Transverse colon (tissue), 4 donors: ENCODE measurements at regions not wholly inside any gene's neighbourhood (a gene's known extent, or its start where the extent isn't known, plus 50 kb on each side); places are given as distances from the start of the nearest gene placed in this dataset.

Source experiments
- DNase-seq: peaks from one replicate; pipeline ENCODE4 v3.0.0-alpha.2; 2019
- H3K27ac ChIP-seq, 4 donors: fragments of 200-600 bp; sonication (generic); 2 replicates each; pipeline ENCODE4 v1.5.1; 2016 to 2018; ENCODE audit warnings: inconsistent platforms in 4 of 4
- H3K27me3 ChIP-seq: fragments of 200-600 bp; sonication (generic); 2 replicates; pipeline ENCODE4 v1.5.1; 2017; ENCODE audit warnings: inconsistent platforms
- H3K36me3 ChIP-seq, 4 donors: fragments of 200-600 bp; sonication (generic); 2 replicates each; pipeline ENCODE4 v1.5.1; 2017 to 2019; ENCODE audit warnings: inconsistent platforms in 4 of 4
- H3K4me1 ChIP-seq, 4 donors: fragments of 200-600 bp; sonication (generic); 2 replicates each; pipeline ENCODE4 v1.5.1; 2017 to 2020; ENCODE audit warnings: inconsistent platforms in 4 of 4
- H3K4me3 ChIP-seq, 4 donors: fragments of 200-600 bp; sonication (generic); 1 replicate in 1 of 4; 2 replicates in 3 of 4; pipeline versions ENCODE4 v1.5.1 to v1.6.1; 2017 to 2019; ENCODE audit warnings: inconsistent platforms in 4 of 4
- H3K9me3 ChIP-seq, 2 donors: fragments of 200-600 bp; sonication (generic); 2 replicates each; pipeline ENCODE4 v1.5.1; 2017 to 2019; ENCODE audit warnings: inconsistent platforms in 2 of 2
- EP300 ChIP-seq: sonication (generic); formaldehyde crosslinking; IDR thresholded peaks from one replicate; pipeline ENCODE4 v1.6.1; 2017; ENCODE audit warnings: antibody characterized with exemption, low read depth
- POLR2A ChIP-seq: fragments of 450-650 bp; IDR thresholded peaks from one replicate; pipeline ENCODE4 v1.6.1; 2016; ENCODE audit warnings: antibody characterized with exemption, mild to moderate bottlenecking, moderate library complexity
- POLR2AphosphoS5 ChIP-seq, 3 donors: sonication (generic); formaldehyde crosslinking; IDR thresholded peaks; one replicate each; pipeline ENCODE4 v1.6.1; 2016; ENCODE audit warnings: antibody characterized with exemption in 3 of 3
- WGBS, 2 donors: methylation state at CpG; one replicate each; pipeline ENCODE4 v1.1.5; 2018; ENCODE audit warnings: low coverage in 1 of 2; 5-methylcytosine and 5-hydroxymethylcytosine counted together
- in situ Hi-C, 4 donors: fragments of 200-750 bp; cut with MboI; loops; one replicate each; pipeline versions ENCODE4 v1.15.0 to v1.15.1; 2017; ENCODE audit warnings: low sequenced_read_pairs in 3 of 4, low pct_ligation_motif_present in 1 of 4, low pct_unique_long_range_greater_than_20kb in 1 of 4
- intact Hi-C: fragments of 100-400 bp; cut with DNase I; formaldehyde crosslinking; loops from one replicate; pipeline ENCODE4 v1.15.1; 2023; ENCODE audit warnings: low total_unique reads
- TF ChIP-seq, protein P1 (sequence below), 5 experiments: fragments of 200-600 bp in 3 of 5; fragments of 450-650 bp in 2 of 5; sonication (generic) in 3 of 5; IDR thresholded peaks; 1 replicate in 2 of 5; 2 replicates in 3 of 5; pipeline ENCODE4 v1.5.1; 2016 to 2017; ENCODE audit warnings: antibody characterized with exemption in 5 of 5, inconsistent platforms in 3 of 5, mild to moderate bottlenecking in 2 of 5, moderate library complexity in 1 of 5

GRCh38 chr11:115075356-115075755, 397.0 kb downstream of the NXPE2 start:
- H3K27me3 ChIP-seq = peaks cover 6% of the 10 kb centered on the region
- in situ Hi-C loops = no loop called here
- DNase-seq = no peak
- H3K27ac ChIP-seq = no peak overlapping the region
- H3K4me1 ChIP-seq = no peaks in the 10 kb centered on the region
- H3K9me3 ChIP-seq = no peaks in the 10 kb centered on the region
- intact Hi-C loops = no loop called here
- H3K36me3 ChIP-seq = no peaks in the 10 kb centered on the region
- TF ChIP-seq EP300 (no peak), POLR2A (no peak), POLR2AphosphoS5 (IDR thresholded peaks at IDR 0.05) (no peak)
- TF ChIP-seq, protein P1, sequence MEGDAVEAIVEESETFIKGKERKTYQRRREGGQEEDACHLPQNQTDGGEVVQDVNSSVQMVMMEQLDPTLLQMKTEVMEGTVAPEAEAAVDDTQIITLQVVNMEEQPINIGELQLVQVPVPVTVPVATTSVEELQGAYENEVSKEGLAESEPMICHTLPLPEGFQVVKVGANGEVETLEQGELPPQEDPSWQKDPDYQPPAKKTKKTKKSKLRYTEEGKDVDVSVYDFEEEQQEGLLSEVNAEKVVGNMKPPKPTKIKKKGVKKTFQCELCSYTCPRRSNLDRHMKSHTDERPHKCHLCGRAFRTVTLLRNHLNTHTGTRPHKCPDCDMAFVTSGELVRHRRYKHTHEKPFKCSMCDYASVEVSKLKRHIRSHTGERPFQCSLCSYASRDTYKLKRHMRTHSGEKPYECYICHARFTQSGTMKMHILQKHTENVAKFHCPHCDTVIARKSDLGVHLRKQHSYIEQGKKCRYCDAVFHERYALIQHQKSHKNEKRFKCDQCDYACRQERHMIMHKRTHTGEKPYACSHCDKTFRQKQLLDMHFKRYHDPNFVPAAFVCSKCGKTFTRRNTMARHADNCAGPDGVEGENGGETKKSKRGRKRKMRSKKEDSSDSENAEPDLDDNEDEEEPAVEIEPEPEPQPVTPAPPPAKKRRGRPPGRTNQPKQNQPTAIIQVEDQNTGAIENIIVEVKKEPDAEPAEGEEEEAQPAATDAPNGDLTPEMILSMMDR (IDR thresholded peaks at IDR 0.05) = no peak
- H3K4me3 ChIP-seq = no peak overlapping the region
- WGBS, 2 donors = 38 to 76% methylated on average over 2 to 3 of the region's 3 CpGs

GRCh38 chr11:115077740-115078139, 399.4 kb downstream of the NXPE2 start:
- H3K27me3 ChIP-seq = peaks cover 6% of the 10 kb centered on the region
- TF ChIP-seq, protein P1 (IDR thresholded peaks at IDR 0.05) = no peak
- TF ChIP-seq POLR2AphosphoS5 (IDR thresholded peaks at IDR 0.05) (no peak), POLR2A (no peak), EP300 (no peak)
- no peak overlapping the region for H3K27ac ChIP-seq
- intact Hi-C loops (no loop called here), in situ Hi-C loops (no loop called here)
- no peaks in the 10 kb centered on the region for H3K4me1 ChIP-seq
- no peak for DNase-seq
- no peak overlapping the region for H3K4me3 ChIP-seq
- H3K9me3 ChIP-seq = no peaks in the 10 kb centered on the region
- H3K36me3 ChIP-seq = no peaks in the 10 kb centered on the region
- WGBS, 2 donors = 54 to 71% methylated on average over 1 to 2 of the region's 2 CpGs

DNA sequence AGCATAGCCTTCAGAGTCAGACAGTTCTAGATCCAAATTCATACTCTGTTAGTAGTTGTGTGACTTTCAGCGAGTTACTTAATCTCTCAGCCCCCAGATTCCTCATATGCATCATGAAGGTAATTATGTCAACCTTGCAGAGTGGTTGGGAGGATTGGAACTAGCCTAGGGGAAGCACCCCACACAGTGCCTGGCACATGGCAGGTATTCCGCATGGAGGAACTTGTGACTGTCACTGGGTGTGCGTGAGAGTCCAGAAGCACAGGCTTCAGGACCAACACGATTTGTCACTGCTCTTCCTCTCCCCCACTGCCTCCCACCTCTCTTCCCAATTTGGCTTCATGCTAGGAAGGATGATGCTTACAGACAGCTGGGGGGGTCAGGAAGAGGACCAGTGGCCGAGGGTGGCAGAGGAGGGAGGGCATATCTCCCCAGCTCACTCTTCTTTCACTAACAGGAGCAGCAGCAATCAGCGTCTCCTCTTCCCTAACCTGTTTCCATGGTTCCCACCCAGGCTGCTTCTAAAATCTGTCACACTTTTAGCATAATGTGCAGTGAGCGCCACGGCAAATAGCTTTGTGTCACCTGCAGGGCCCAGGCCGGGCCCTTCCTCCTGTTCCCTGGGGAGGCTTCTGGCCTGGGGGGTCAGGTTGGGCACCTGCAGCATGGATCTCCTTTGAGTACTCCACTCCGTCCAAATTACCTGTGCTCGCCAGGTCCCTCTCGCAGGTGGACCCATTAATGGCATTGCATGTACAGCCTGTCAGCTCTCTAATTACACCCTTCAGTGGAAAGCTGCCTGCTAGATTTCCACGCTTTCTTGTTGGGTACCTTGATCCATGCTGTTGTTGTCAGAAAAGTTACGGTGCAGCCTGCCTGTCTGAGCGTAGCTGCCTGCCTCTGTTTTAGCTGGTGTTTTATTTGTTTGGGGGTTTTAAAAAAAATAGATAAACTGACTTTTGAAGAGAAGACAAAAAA, 400.4 kb downstream of the NXPE2 start:
- no peaks in the 10 kb centered on the region for H3K9me3 ChIP-seq
- H3K4me3 ChIP-seq = no peak overlapping the region
- in situ Hi-C loops (no loop called here), intact Hi-C loops (no loop called here)
- 73 to 93% methylated on average over 8 to 15 of the region's 15 CpGs for WGBS, 2 donors
- no peak for DNase-seq
- H3K27ac ChIP-seq = no peak overlapping the region
- H3K4me1 ChIP-seq = no peaks in the 10 kb centered on the region
- TF ChIP-seq, protein P1 (IDR thresholded peaks at IDR 0.05) = no peak
- TF ChIP-seq EP300 = no peak
- no peak for TF ChIP-seq POLR2A
- TF ChIP-seq POLR2AphosphoS5 (IDR thresholded peaks at IDR 0.05) = no peak
- peaks cover 6% of the 10 kb centered on the region for H3K27me3 ChIP-seq
- no peaks in the 10 kb centered on the region for H3K36me3 ChIP-seq

GRCh38 chr11:115080923-115081680, 402.8 kb downstream of the NXPE2 start:
- DNase-seq = no peak
- no peaks in the 10 kb centered on the region for H3K4me1 ChIP-seq
- intact Hi-C loops (no loop called here), in situ Hi-C loops (no loop called here)
- H3K4me3 ChIP-seq = no peak overlapping the region
- H3K27me3 ChIP-seq = peaks cover 6% of the 10 kb centered on the region
- no peak overlapping the region for H3K27ac ChIP-seq
- 73 to 90% methylated on average over 6 to 9 of the region's 9 CpGs for WGBS, 2 donors
- TF ChIP-seq, protein P1 (IDR thresholded peaks at IDR 0.05) = no peak
- no peak for TF ChIP-seq POLR2AphosphoS5 (IDR thresholded peaks at IDR 0.05)
- no peak for TF ChIP-seq POLR2A
- no peak for TF ChIP-seq EP300
- no peaks in the 10 kb centered on the region for H3K9me3 ChIP-seq
- H3K36me3 ChIP-seq = no peaks in the 10 kb centered on the region
